Spinal cord (tissue), 9 donors: ENCODE measurements at regions not wholly inside any gene's neighbourhood (a gene's known extent, or its start where the extent isn't known, plus 50 kb on each side); places are given as distances from the start of the nearest gene placed in this dataset.

Experiments used
- DNase-seq, 6 donors: peaks; one replicate each; pipeline versions ENCODE4 v3.0.0 to v3.0.0-alpha.2; 2013 to 2015; ENCODE audit warnings: low spot score in 6 of 6, low read depth in 4 of 6
- H3K27ac ChIP-seq: one replicate; pipeline ENCODE4 v1.5.1; 2013; ENCODE audit warnings: low read depth, low read length, control low read depth
- H3K27me3 ChIP-seq: one replicate; pipeline ENCODE4 v1.6.1; 2013; ENCODE audit warnings: low read length; ENCODE audit not compliant: control insufficient read depth, insufficient read depth
- H3K36me3 ChIP-seq: one replicate; pipeline ENCODE4 v1.6.1; 2013; ENCODE audit warnings: low read length; ENCODE audit not compliant: control insufficient read depth, insufficient read depth
- H3K4me1 ChIP-seq: one replicate; pipeline ENCODE4 v1.6.1; 2013; ENCODE audit warnings: low read length; ENCODE audit not compliant: control insufficient read depth, insufficient read depth
- H3K4me3 ChIP-seq: one replicate; pipeline ENCODE4 v1.5.1; 2013; ENCODE audit warnings: low read depth, low read length, control low read depth
- H3K9me3 ChIP-seq: one replicate; pipeline ENCODE4 v1.6.1; 2013; ENCODE audit warnings: low read length; ENCODE audit not compliant: control insufficient read depth, insufficient read depth
- WGBS: methylation state at CpG from one replicate; pipeline ENCODE4 v1.1.5; 2013; ENCODE audit warnings: missing lambda C conversion rate; ENCODE audit not compliant: insufficient coverage; 5-methylcytosine and 5-hydroxymethylcytosine counted together
- donor health status: healthy.

- Histone ChIP-seq H3K36me3 (no peaks in the 10 kb centered on the region), H3K4me1 (no peaks in the 10 kb centered on the region), H3K9me3 (peaks cover 6% of the 10 kb centered on the region), H3K27ac (no peak overlapping the region), H3K4me3 (no peak overlapping the region), H3K27me3 (no peaks in the 10 kb centered on the region)
- DNase-seq: no peak
- 42% methylated on average over 6 of the region's 13 CpGs for WGBS
Observed at GRCh38 chr17:22463110-22463850, 771.0 kb downstream of the KCNJ18 start.

DNA sequence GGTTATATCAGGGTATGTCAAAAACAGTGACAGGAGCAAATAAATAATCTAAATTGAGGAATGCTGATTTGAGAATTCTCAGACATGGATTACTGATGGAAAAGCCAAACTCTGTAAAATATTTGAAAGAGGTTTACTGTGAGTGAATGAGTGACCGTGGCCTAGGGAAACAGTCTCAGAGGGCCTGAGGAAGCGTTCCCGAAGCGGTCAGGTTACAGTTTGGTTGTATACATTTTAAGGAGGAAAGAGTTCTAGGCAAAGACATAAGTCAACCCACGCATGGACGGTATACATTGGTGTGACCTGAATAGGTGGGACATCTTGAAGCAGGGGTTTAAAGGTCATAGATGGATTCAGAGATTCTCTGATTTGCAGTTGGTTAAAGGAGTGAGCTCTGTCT lies 771.7 kb downstream of the KCNJ18 start:
- H3K4me3 ChIP-seq: no peak overlapping the region
- H3K27ac ChIP-seq: no peak overlapping the region
- H3K9me3 ChIP-seq: peaks cover 6% of the 10 kb centered on the region
- no peak for DNase-seq
- H3K4me1 ChIP-seq: no peaks in the 10 kb centered on the region
- 70% methylated on average over 6 of the region's 6 CpGs for WGBS
- H3K27me3 ChIP-seq: no peaks in the 10 kb centered on the region
- no peaks in the 10 kb centered on the region for H3K36me3 ChIP-seq

DNA sequence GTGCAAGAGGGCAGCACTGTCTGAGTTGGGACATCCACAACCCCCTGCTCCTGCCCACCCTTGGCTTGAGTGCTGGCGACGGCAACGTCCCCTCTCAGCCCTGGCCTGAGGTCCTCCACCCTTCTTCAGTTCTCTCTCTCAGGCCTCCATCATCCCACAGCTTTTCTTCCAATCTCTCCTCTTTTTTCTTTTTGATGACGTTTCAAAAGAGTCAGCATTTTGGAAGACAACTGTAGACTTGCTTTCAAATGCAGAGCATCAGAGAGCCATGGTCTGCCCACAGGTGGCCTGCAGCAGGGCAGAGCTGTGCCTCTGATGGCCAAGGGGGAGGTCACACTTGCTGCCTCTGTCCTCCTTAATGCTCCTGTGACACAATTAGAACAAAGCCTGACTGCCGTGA lies 775.4 kb downstream of the KCNJ18 start:
- Histone ChIP-seq H3K36me3 (no peaks in the 10 kb centered on the region), H3K4me3 (no peak overlapping the region), H3K27me3 (no peaks in the 10 kb centered on the region), H3K4me1 (no peaks in the 10 kb centered on the region), H3K27ac (no peak overlapping the region), H3K9me3 (peaks cover 9% of the 10 kb centered on the region)
- no peak for DNase-seq
- WGBS: 57% methylated on average over 5 of the region's 5 CpGs

GRCh38 chr17:22469101-22469880 lies 777.0 kb downstream of the KCNJ18 start:
- no peak overlapping the region for H3K4me3 ChIP-seq
- DNase-seq: no peak
- H3K36me3 ChIP-seq: no peaks in the 10 kb centered on the region
- no peak overlapping the region for H3K27ac ChIP-seq
- WGBS: 83% methylated on average over 8 of the region's 9 CpGs
- peaks cover 9% of the 10 kb centered on the region for H3K9me3 ChIP-seq
- H3K27me3 ChIP-seq: no peaks in the 10 kb centered on the region
- H3K4me1 ChIP-seq: no peaks in the 10 kb centered on the region

- H3K4me1 ChIP-seq: no peaks in the 10 kb centered on the region
- no peaks in the 10 kb centered on the region for H3K36me3 ChIP-seq
- no peak for DNase-seq
- 68% methylated on average over 4 of the region's 4 CpGs for WGBS
- H3K9me3 ChIP-seq: peaks cover 9% of the 10 kb centered on the region
- H3K27me3 ChIP-seq: no peaks in the 10 kb centered on the region
- H3K27ac ChIP-seq: no peak overlapping the region
- H3K4me3 ChIP-seq: no peak overlapping the region
Observed at GRCh38 chr17:22469941-22470340, 777.6 kb downstream of the KCNJ18 start.

DNA sequence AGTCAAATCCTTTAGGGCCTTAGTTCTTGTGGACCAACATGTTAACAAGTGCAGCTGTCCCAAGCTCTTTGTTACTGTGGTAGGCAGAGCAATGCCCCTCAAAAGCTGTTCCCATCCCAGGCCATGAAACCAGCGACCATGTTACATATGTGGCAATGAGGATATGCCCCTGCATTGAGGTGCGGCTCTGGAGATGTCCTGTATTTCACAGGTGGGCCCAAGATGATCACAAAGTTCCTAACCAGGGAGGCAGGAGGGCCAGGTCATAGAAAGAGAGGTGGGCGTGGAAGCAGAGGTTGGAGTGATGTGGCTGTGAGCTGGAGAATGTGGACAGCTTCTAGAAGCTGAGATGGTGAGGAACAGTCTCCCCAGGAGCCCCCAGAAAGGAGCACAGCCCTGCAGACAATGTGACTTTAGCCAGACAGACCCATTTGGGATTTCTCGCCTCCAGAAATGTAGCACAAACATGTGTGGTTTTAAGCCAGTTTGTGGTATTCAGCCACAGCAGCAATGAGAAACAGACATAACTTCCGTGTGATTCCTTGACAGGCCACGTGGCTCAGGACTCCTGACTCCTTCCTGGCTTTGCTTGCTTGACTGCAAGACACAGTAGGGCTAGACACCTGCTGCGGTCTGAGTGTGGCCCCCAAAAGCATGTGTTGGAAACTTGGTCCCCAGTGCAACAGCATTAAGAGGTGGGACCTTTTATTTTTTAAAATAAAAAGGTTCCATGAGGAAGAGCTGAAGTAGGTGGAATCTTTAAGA lies 778.3 kb downstream of the KCNJ18 start:
- no peak for DNase-seq
- no peaks in the 10 kb centered on the region for H3K36me3 ChIP-seq
- peaks cover 8% of the 10 kb centered on the region for H3K9me3 ChIP-seq
- no peaks in the 10 kb centered on the region for H3K4me1 ChIP-seq
- 58% methylated on average over 7 of the region's 7 CpGs for WGBS
- H3K4me3 ChIP-seq: no peak overlapping the region
- no peak overlapping the region for H3K27ac ChIP-seq
- H3K27me3 ChIP-seq: no peaks in the 10 kb centered on the region

GRCh38 chr17:22484826-22485225 lies 792.5 kb downstream of the KCNJ18 start:
- DNase-seq: no peak
- Histone ChIP-seq H3K9me3 (peaks cover 2% of the 10 kb centered on the region), H3K4me3 (no peak overlapping the region), H3K4me1 (no peaks in the 10 kb centered on the region), H3K27ac (no peak overlapping the region), H3K27me3 (no peaks in the 10 kb centered on the region), H3K36me3 (no peaks in the 10 kb centered on the region)
- 60% methylated on average over 3 of the region's 3 CpGs for WGBS

DNA sequence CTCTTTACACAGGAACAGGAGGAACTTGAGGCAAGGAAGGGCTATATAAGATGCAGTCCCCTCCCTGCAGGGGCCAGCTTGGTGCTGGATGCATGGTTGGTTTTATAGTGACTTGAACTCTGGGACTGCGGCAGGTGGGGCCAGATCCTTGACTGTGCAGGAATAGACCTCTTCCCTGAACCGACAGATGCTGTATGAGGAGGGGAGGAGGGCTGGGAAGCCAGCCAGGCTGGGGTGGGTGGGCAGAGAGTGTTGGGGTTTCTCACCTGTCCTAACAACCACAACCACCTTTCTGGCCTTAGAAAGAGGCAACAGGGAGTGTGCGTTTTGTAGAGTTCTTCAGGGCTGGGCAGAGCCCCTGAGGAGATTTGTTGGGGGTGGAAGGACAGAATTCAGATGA lies 798.1 kb downstream of the KCNJ18 start:
- Histone ChIP-seq H3K4me1 (no peaks in the 10 kb centered on the region), H3K9me3 (peaks cover 4% of the 10 kb centered on the region), H3K27me3 (no peaks in the 10 kb centered on the region), H3K4me3 (no peak overlapping the region), H3K36me3 (no peaks in the 10 kb centered on the region), H3K27ac (no peak overlapping the region)
- no peak for DNase-seq
- 27% methylated on average over 2 of the region's 3 CpGs for WGBS

DNA sequence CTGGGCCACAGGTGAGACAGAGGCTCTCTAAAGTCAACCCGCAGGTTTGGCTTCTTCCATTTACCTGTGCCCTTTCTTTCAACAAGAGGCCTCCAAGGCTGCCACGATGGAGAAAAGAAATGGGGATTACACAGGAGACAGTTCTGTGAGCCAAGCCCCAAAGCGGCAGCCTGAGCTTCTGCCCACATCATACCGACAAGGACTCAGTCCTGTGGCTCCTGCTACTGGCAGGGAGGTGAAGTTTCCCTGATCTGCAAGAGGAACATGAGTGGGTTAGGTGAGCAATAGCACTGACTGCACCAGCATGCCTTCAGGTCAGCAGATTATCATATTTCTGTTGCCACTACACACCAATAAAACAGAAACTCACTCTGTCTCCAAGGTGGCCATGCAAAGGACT lies 800.0 kb downstream of the KCNJ18 start:
- WGBS: 59% methylated on average over 4 of the region's 4 CpGs
- Histone ChIP-seq H3K36me3 (no peaks in the 10 kb centered on the region), H3K27me3 (no peaks in the 10 kb centered on the region), H3K4me1 (no peaks in the 10 kb centered on the region), H3K27ac (no peak overlapping the region), H3K4me3 (no peak overlapping the region), H3K9me3 (peaks cover 3% of the 10 kb centered on the region)
- DNase-seq: no peak
